GM10248 (cell line): ENCODE measurements at regions not wholly inside any gene's neighbourhood (a gene's known extent, or its start where the extent isn't known, plus 50 kb on each side); places are given as distances from the start of the nearest gene placed in this dataset.

Source experiments
- CTCF ChIA-PET: fragments of 300-600 bp; sonication (Branson Sonifier 250); formaldehyde crosslinking; extraction: SDS; loops from one replicate; lab custom pipeline; 2021; ENCODE audit warnings: antibody characterized with exemption; lab: Yijun Ruan, JAX
- POLR2A ChIA-PET: fragments of 350-650 bp; sonication (Branson Sonifier 250); formaldehyde crosslinking; extraction: SDS; loops from one replicate; lab custom pipeline; 2020; ENCODE audit warnings: antibody characterized with exemption; lab: Yijun Ruan, JAX
- DNase-seq: peaks from one replicate; pipeline ENCODE4 v3.0.0; 2012; ENCODE audit errors: extremely low spot score
- CTCF ChIP-seq: IDR thresholded peaks from 2 replicates; pipeline ENCODE4 v1.5.1; 2012; ENCODE audit warnings: mild to moderate bottlenecking, low read depth; ENCODE audit errors: extremely low read depth, missing control alignments, control extremely low read depth

GRCh38 chr6:1208876-1209275, 103.0 kb upstream of the FOXQ1 start:
- CTCF ChIA-PET: no interaction called here
- POLR2A ChIA-PET: no interaction called here
- no peak for DNase-seq
- no peak for TF ChIP-seq CTCF

- DNase-seq: no peak
- no peak for TF ChIP-seq CTCF
- ChIA-PET CTCF (interaction anchor here (1.5 kb wide), 1 partner anchor 38 kb away, joined by 5 read pairs; no protein-coding TSS in a partner anchor), POLR2A (no interaction called here)
Observed at GRCh38 chr6:1203546-1203945, 108.4 kb upstream of the FOXQ1 start.

GRCh38 chr6:1202201-1202600, 109.7 kb upstream of the FOXQ1 start:
- ChIA-PET POLR2A (no interaction called here), CTCF (interaction anchor here (1.3 kb wide), 1 partner anchor 14 kb away, joined by 3 read pairs; no protein-coding TSS in a partner anchor)
- TF ChIP-seq CTCF: no peak
- no peak for DNase-seq

GRCh38 chr6:1201547-1202200, 110.2 kb upstream of the FOXQ1 start:
- POLR2A ChIA-PET: no interaction called here
- CTCF ChIA-PET: interaction anchor here (1.0 to 1.3 kb wide), 2 partner anchors 14 to 480 kb away, joined by 3 read pairs; no protein-coding TSS in a partner anchor
- no peak for TF ChIP-seq CTCF
- DNase-seq: no peak

GRCh38 chr6:1200409-1201101, 111.3 kb upstream of the FOXQ1 start:
- no peak for DNase-seq
- no peak for TF ChIP-seq CTCF
- ChIA-PET POLR2A (no interaction called here), CTCF (interaction anchor here (1.0 to 1.4 kb wide), 3 partner anchors 14 to 479 kb away, joined by 3 to 10 read pairs (median 3); no protein-coding TSS in a partner anchor)

GRCh38 chr6:1200081-1200408, 111.9 kb upstream of the FOXQ1 start:
- TF ChIP-seq CTCF: no peak
- ChIA-PET POLR2A (no interaction called here), CTCF (interaction anchor here (1.3 to 1.4 kb wide), 2 partner anchors 14 to 15 kb away, joined by 3 to 10 read pairs; no protein-coding TSS in a partner anchor)
- DNase-seq: no peak
